Psoas muscle (tissue), 7 donors: ENCODE measurements at regions not wholly inside any gene's neighbourhood (a gene's known extent, or its start where the extent isn't known, plus 50 kb on each side); places are given as distances from the start of the nearest gene placed in this dataset.
"Not testable (repeated sequence)": the region's sequence is repeated elsewhere in the genome, so short reads cannot be mapped to it uniquely, and the experiment has no call there.

Experiments
- ATAC-seq, 4 donors: fragments of 200-7000 bp; cut with Tn5 transposase; one replicate each; pipeline ENCODE4 v1.9.1; 2020; ENCODE audit warnings: moderate library complexity in 3 of 4, mild to moderate bottlenecking in 2 of 4
- DNase-seq, 2 donors: peaks; one replicate each; pipeline ENCODE4 v3.0.0-alpha.2; 2020
- H3K27ac ChIP-seq: fragments of 200-600 bp; one replicate; pipeline ENCODE4 v1.8.0; 2022
- H3K27me3 ChIP-seq, 3 donors: fragments of 200-600 bp in 1 of 3; one replicate each; pipeline versions ENCODE4 v1.6.1 to v1.8.0; 2013 to 2022; ENCODE audit warnings: low read length in 2 of 3, mild to moderate bottlenecking in 2 of 3, moderate library complexity in 1 of 3; ENCODE audit not compliant: insufficient read depth in 3 of 3
- H3K36me3 ChIP-seq, 2 donors: fragments of 200-600 bp in 1 of 2; one replicate each; pipeline versions ENCODE4 v1.6.1 to v1.8.0; 2013 to 2022; ENCODE audit warnings: low read depth in 1 of 2, mild to moderate bottlenecking in 1 of 2, moderate library complexity in 1 of 2; ENCODE audit not compliant: insufficient read depth in 1 of 2
- H3K4me1 ChIP-seq: fragments of 200-600 bp; one replicate; pipeline ENCODE4 v1.8.0; 2022
- H3K4me3 ChIP-seq: fragments of 200-600 bp; one replicate; pipeline ENCODE4 v1.8.0; 2022; ENCODE audit warnings: mild to moderate bottlenecking
- H3K9me3 ChIP-seq: fragments of 200-600 bp; one replicate; pipeline ENCODE4 v1.8.0; 2022
- WGBS, 3 donors: extraction: QIAGEN DNeasy Blood & Tissue Kit; methylation state at CpG; one replicate each; pipeline versions ENCODE4 v1.1.6 to v1.1.7; 2013; 5-methylcytosine and 5-hydroxymethylcytosine counted together
- intact Hi-C, 2 donors: fragments of 100-400 bp; cut with DNase I; formaldehyde crosslinking; loops; one replicate each; pipeline versions ENCODE4 v1.11.0 to v1.14.2; 2022
- TF ChIP-seq, protein P1 (sequence below): fragments of 200-600 bp; IDR thresholded peaks from one replicate; pipeline ENCODE4 v1.8.0; 2022; ENCODE audit warnings: antibody characterized with exemption
- donor health status: healthy with polysubstance abuse.
- donor health status: DM: no; HTN: no; CAD: no; lungs with moderate emphysema.
- donor health status: Bipolar disorder and iron deficiency.
- donor health status: healthy.
- donor health status: DM: yes; HTN: yes; CAD: no.
- donor health status: DM: no; HTN: no; CAD: no.
- donor health status: DM: yes; HTN: yes; CAD: no.

DNA sequence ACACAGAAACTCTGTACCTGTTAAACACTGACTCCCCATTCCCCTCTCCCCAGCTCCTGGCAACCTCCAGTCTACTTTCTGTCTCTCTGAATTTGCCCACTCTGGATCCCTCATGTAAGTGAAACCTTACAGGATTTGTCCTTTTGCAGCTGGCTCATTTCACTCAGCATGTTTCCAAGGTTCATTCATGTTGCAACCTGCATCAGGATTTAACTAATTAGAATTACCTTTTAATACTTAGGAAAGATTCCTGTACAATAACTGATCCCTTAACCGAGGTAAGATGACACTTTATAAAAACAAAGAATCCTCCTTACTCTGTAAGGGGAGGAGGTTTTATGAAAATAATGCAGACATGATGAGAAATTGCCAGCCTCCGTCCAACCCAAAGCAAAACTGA lies 113.1 kb upstream of the MTHFD1L start:
- Histone ChIP-seq H3K36me3 (no peaks in the 10 kb centered on the region), H3K4me3 (no peak overlapping the region), H3K27ac (no peak overlapping the region), H3K9me3 (no peaks in the 10 kb centered on the region), H3K27me3 (peaks cover 0 to 2% (median 0%) of the 10 kb centered on the region in 3 donors), H3K4me1 (no peaks in the 10 kb centered on the region)
- 65 to 76% (median 69%) methylated on average over 2 of the region's 2 CpGs for WGBS, 3 donors
- no peak for DNase-seq
- intact Hi-C loops: no loop called here
- TF ChIP-seq, protein P1, sequence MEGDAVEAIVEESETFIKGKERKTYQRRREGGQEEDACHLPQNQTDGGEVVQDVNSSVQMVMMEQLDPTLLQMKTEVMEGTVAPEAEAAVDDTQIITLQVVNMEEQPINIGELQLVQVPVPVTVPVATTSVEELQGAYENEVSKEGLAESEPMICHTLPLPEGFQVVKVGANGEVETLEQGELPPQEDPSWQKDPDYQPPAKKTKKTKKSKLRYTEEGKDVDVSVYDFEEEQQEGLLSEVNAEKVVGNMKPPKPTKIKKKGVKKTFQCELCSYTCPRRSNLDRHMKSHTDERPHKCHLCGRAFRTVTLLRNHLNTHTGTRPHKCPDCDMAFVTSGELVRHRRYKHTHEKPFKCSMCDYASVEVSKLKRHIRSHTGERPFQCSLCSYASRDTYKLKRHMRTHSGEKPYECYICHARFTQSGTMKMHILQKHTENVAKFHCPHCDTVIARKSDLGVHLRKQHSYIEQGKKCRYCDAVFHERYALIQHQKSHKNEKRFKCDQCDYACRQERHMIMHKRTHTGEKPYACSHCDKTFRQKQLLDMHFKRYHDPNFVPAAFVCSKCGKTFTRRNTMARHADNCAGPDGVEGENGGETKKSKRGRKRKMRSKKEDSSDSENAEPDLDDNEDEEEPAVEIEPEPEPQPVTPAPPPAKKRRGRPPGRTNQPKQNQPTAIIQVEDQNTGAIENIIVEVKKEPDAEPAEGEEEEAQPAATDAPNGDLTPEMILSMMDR: no peak
- no peak for ATAC-seq

DNA sequence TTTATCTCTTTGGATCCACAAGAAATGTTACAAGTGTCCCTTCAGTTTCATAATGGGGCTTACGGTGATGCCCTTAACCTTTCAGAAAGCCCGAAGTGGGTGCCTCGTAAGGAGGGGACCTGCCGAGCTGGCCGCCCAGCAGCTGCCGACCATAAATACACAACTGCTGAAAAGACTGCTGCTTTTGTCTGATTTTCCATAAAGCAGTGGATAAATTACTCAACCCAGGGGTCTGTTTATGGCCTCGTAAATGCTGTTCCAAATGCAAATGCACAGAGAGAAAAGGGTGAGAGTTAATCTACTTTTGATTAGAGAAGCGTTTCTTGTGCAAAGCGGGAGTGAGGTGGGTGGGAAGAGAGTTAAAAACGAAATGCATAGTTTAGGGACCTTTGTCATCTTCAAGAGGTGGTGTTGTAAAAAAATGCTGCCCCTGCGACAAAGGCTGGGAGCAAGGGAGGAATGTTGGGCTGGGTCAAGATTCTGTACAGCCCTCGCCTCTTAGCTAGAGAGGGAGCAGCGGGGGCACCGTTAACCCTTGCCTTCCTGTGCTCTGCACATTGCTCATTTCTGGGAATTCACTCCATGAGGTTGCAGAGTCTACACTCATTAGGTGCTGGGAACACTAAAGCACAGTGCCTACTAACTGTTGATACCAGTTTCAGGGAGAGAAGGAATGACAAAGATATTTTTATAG lies 112.0 kb upstream of the MTHFD1L start:
- no peaks in the 10 kb centered on the region for H3K9me3 ChIP-seq
- no peaks in the 10 kb centered on the region for H3K36me3 ChIP-seq
- H3K4me1 ChIP-seq: no peaks in the 10 kb centered on the region
- H3K27me3 ChIP-seq: peaks cover 0 to 2% (median 0%) of the 10 kb centered on the region in 3 donors
- no peak for DNase-seq
- no peak for ATAC-seq
- TF ChIP-seq, protein P1: no peak
- H3K27ac ChIP-seq: no peak overlapping the region
- 19 to 37% (median 27%) methylated on average over 14 of the region's 14 CpGs for WGBS, 3 donors
- intact Hi-C loops: no loop called here
- no peak overlapping the region for H3K4me3 ChIP-seq

DNA sequence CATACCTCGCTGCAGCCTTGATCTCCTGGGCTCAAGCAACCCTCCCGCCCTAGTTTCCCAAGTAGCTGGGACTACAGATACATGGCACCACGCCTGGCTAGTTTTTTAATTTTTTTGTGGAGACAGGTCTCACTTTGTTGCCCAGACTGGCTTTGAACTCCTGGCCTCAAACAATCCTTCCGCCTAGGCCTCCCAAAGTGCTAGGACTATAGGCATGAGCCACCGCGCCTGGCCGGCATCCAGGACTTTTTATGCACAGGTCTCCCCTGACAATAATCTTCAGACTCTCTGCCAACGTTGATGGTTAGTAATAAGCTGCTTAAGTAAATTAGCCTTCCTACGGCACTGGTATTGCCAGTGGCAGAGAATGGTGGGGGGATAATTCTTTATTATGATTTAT lies 110.5 kb upstream of the MTHFD1L start:
- TF ChIP-seq, protein P1: no peak
- no peak for ATAC-seq
- WGBS, 3 donors: 80 to 84% (median 81%) methylated on average over 9 of the region's 9 CpGs
- peak overlapping the region; percentile 50 for H3K27ac ChIP-seq
- no peak overlapping the region for H3K4me3 ChIP-seq
- peaks cover 0 to 2% (median 0%) of the 10 kb centered on the region in 3 donors for H3K27me3 ChIP-seq
- intact Hi-C loops: no loop called here
- DNase-seq: no peak
- no peaks in the 10 kb centered on the region for H3K36me3 ChIP-seq
- no peaks in the 10 kb centered on the region for H3K4me1 ChIP-seq
- no peaks in the 10 kb centered on the region for H3K9me3 ChIP-seq

DNA sequence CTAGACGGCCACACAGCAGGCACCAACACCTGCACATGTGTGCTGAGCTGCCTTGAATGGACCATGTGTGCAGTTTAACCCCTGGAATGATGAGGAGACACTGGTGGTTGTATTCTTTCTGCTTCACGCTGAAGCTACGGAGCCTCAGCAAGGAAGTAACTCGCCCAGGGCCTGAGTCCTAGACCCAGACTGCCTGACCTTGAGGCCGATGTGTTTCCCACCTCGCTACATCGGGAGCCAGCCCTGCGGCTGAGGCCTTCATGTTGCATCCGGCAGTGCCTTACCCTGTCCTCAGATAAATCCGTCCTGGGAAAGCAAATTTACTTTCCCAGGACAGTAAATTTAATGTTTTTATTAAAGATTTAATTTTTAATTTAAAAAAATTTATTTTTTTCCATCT lies 110.0 kb upstream of the MTHFD1L start:
- Histone ChIP-seq H3K27ac (peak overlapping the region; percentile 50), H3K9me3 (no peaks in the 10 kb centered on the region), H3K27me3 (peaks cover 0 to 2% (median 0%) of the 10 kb centered on the region in 3 donors), H3K36me3 (no peaks in the 10 kb centered on the region), H3K4me1 (no peaks in the 10 kb centered on the region), H3K4me3 (no peak overlapping the region)
- DNase-seq (no peak), ATAC-seq (no peak)
- TF ChIP-seq, protein P1: no peak
- 74 to 85% (median 79%) methylated on average over 10 of the region's 10 CpGs for WGBS, 3 donors
- intact Hi-C loops: no loop called here

DNA sequence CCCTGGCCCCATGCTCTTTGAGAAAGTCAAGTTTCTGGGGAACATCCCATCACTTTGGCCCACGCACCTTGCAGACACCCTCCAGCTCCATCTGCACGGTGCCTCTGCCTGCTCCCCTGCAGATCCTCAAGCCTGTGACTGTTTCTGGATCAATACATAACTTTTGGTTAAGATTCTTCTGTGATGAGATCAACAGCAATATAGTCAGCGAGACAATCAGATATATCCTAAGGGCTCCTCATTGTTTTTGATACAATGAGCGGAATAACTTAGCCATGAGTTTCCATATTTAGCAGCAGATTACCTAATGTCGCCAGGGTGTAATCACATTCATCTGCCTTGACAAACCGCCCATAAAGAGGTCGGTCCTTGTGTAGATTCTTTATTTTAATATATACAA lies 109.3 kb upstream of the MTHFD1L start:
- peaks cover 0 to 1% (median 0%) of the 10 kb centered on the region in 3 donors for H3K27me3 ChIP-seq
- no peaks in the 10 kb centered on the region for H3K9me3 ChIP-seq
- no peaks in the 10 kb centered on the region for H3K4me1 ChIP-seq
- H3K27ac ChIP-seq: peak overlapping the region; percentile 53
- DNase-seq (no peak), ATAC-seq (no peak)
- TF ChIP-seq, protein P1: no peak
- intact Hi-C loops: no loop called here
- no peaks in the 10 kb centered on the region for H3K36me3 ChIP-seq
- WGBS, 3 donors: 70 to 74% (median 72%) methylated on average over 7 of the region's 7 CpGs
- no peak overlapping the region for H3K4me3 ChIP-seq

DNA sequence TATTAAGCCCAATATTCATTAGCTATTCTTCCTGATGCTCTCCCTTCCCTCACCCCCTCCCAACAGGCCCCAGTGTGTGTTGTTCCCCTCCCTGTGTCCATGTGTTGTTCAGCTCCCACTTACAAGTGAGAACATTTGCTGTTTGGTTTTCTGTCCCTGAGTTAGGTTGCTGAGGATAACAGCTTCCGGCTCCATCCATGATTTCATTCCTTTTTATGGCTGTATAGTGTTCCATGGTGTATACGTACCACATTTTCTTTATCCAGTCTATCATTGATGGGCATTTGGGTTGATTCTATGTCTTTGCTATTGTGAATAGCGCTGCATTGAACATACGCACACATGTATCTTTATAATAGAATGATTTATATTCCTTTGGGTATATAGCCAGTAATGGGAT lies 107.7 kb upstream of the MTHFD1L start:
- H3K36me3 ChIP-seq, DNase-seq, intact Hi-C loops, H3K9me3 ChIP-seq, H3K27ac ChIP-seq, H3K27me3 ChIP-seq, H3K4me3 ChIP-seq, ATAC-seq, H3K4me1 ChIP-seq: not testable (repeated sequence)
- 89 to 97% (median 96%) methylated on average over 4 of the region's 4 CpGs for WGBS, 3 donors
